GM18508 (cell line): ENCODE measurements at regions not wholly inside any gene's neighbourhood (a gene's known extent, or its start where the extent isn't known, plus 50 kb on each side); places are given as distances from the start of the nearest gene placed in this dataset.

Experiments used
- ATAC-seq: cut with Tn5 transposase; IDR thresholded peaks from one replicate; pipeline ENCODE4 v1.9.1; 2021; ENCODE audit warnings: moderate number of reproducible peaks; ENCODE audit not compliant: insufficient read depth, unreplicated experiment

- no peak for ATAC-seq
These were observed 117.5 kb upstream of the SNTG2 start for GRCh38 chr2:833180-833579.

- ATAC-seq, result no peak
These were observed 118.0 kb upstream of the SNTG2 start for GRCh38 chr2:832635-833034.

GRCh38 chr2:831622-832021, 119.0 kb upstream of the SNTG2 start:
- no peak for ATAC-seq

GRCh38 chr2:831225-831536, 119.5 kb upstream of the SNTG2 start:
- no peak for ATAC-seq

GRCh38 chr2:830419-831224, 120.0 kb upstream of the SNTG2 start:
- ATAC-seq, result no peak

GRCh38 chr2:829047-829446, 121.6 kb upstream of the SNTG2 start:
- ATAC-seq, result no peak

- ATAC-seq, result no peak
These were observed 125.7 kb upstream of the SNTG2 start for GRCh38 chr2:824954-825353.

- no peak for ATAC-seq
These were observed 126.1 kb upstream of the SNTG2 start for GRCh38 chr2:824524-824923.

GRCh38 chr2:821546-821945, 129.1 kb upstream of the SNTG2 start:
- ATAC-seq, result no peak

GRCh38 chr2:819601-820000, 131.0 kb upstream of the SNTG2 start:
- no peak for ATAC-seq

GRCh38 chr2:819121-819520, 131.5 kb upstream of the SNTG2 start:
- ATAC-seq, result no peak

- no peak for ATAC-seq
These were observed 133.2 kb upstream of the SNTG2 start for GRCh38 chr2:817336-818015.

GRCh38 chr2:816278-816677, 134.4 kb upstream of the SNTG2 start:
- no peak for ATAC-seq

- no peak for ATAC-seq
These were observed 133.2 kb upstream of the TMEM18 start for GRCh38 chr2:810397-810796.

- no peak for ATAC-seq
These were observed 130.1 kb upstream of the TMEM18 start for GRCh38 chr2:807300-807699.

GRCh38 chr2:805664-806063, 128.5 kb upstream of the TMEM18 start:
- ATAC-seq, result no peak

- no peak for ATAC-seq
These were observed 120.8 kb upstream of the TMEM18 start for GRCh38 chr2:797993-798392.

- no peak for ATAC-seq
These were observed 120.3 kb upstream of the TMEM18 start for GRCh38 chr2:797556-797955.

GRCh38 chr2:796141-796985, 119.2 kb upstream of the TMEM18 start:
- ATAC-seq, result no peak

- ATAC-seq, result no peak
These were observed 118.4 kb upstream of the TMEM18 start for GRCh38 chr2:795531-796041.
